A673 (cell line): ENCODE measurements at regions not wholly inside any gene's neighbourhood (a gene's known extent, or its start where the extent isn't known, plus 50 kb on each side); places are given as distances from the start of the nearest gene placed in this dataset.

Source experiments
- EZH2 ChIP-seq: fragments of 200-600 bp; sonication (generic); IDR thresholded peaks from 2 replicates; pipeline ENCODE4 v1.6.1; 2017; ENCODE audit warnings: borderline replicate concordance, low read depth, mild to moderate bottlenecking, mixed read lengths, antibody characterized with exemption, low read length; ENCODE audit not compliant: poor library complexity, severe bottlenecking
- TF ChIP-seq, protein P1 (sequence below): fragments of 300-800, 200-600 bp; sonication (generic); conservative IDR thresholded peaks from 2 replicates; pipeline ENCODE4 v1.5.1; 2017; ENCODE audit warnings: low read depth, mild to moderate bottlenecking, antibody characterized with exemption, low read length, moderate library complexity, mixed read lengths

DNA sequence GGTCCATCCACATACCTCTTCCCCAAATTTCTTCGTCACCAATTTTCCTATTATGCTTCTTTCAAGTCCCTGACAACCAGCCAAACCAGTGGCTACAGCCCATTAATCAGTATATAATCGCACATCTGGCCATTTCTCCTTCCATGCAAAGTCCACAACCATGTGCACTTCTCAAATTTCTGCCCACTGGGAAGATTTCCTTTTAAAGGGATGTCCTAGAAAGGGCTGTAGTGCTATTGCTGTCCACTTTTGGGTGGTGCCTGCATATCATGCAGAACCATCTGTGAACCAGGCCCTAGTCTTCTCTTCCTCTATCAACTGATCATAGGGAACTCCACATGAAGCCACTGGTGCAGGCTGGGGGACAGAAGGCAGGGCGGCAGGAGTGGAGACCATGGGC is 55.2 kb upstream of the MID1IP1 start:
- TF ChIP-seq, protein P1, sequence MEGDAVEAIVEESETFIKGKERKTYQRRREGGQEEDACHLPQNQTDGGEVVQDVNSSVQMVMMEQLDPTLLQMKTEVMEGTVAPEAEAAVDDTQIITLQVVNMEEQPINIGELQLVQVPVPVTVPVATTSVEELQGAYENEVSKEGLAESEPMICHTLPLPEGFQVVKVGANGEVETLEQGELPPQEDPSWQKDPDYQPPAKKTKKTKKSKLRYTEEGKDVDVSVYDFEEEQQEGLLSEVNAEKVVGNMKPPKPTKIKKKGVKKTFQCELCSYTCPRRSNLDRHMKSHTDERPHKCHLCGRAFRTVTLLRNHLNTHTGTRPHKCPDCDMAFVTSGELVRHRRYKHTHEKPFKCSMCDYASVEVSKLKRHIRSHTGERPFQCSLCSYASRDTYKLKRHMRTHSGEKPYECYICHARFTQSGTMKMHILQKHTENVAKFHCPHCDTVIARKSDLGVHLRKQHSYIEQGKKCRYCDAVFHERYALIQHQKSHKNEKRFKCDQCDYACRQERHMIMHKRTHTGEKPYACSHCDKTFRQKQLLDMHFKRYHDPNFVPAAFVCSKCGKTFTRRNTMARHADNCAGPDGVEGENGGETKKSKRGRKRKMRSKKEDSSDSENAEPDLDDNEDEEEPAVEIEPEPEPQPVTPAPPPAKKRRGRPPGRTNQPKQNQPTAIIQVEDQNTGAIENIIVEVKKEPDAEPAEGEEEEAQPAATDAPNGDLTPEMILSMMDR = no peak
- TF ChIP-seq EZH2 = no peak
